ENCODE measurements at regions not wholly inside any gene's neighbourhood (a gene's known extent, or its start where the extent isn't known, plus 50 kb on each side); places are given as distances from the start of the nearest gene placed in this dataset.
"Not testable (repeated sequence)": the region's sequence is repeated elsewhere in the genome, so short reads cannot be mapped to it uniquely, and the experiment has no call there.

DNA sequence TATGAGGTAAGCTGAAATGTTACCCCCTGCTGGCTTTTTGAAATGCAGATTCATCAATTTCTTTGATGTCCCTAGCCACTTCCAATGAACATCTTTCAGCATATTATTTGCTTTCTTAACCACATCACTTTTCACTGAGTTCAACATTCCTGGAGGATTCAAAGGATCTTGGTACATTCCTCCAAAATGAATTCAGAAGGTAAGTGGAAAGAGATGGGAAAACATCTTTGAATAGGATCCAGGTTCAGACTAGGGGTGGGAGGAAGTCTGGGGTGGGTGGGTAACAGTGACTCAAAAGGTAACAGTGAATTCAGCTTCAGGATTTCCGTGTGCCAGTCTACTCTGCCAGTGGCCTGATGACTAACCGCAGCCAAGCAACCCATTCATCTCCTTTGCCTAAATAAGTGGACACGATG is 180.7 kb downstream of the ZC3H11B start:
- FAIRE-seq: no peak

DNA sequence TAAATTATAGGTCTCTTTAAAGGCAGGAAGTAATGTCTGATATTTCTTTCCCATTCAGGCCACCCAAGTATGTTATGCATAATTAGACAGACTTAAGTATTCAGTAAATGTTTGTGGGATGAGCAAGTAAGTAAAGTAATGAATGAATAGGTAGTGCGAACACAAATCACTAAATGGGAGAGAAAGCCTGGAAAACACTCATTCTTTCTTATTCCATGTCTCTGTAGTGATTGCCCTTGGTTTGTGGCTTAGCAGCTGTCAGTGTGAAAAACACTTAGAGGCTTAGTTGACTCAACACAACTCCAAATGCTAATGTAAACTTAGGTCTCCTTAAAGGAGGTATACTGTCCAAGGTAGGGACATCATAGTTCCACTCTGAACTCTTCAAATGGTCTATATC is 182.5 kb downstream of the ZC3H11B start:
- no peak for FAIRE-seq

DNA sequence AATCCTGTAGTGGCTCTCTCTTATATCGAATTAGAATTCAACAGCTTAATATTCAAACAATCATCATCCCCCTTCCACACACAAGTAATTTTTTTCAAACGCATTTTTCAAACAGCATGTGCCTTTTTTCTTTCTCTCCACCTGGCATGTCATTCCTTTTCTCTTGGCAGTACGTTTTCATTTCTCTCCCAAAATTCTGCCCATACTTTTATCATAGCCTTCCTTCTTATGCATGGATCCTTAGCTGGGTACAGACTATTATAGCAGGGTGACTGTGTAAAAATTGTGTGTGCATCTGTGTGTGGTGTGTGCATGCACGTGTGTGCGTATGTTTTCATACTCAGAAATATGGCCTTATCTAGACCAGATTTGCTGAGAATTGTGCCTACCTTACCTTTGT is 184.3 kb downstream of the ZC3H11B start:
- FAIRE-seq: no peak

DNA sequence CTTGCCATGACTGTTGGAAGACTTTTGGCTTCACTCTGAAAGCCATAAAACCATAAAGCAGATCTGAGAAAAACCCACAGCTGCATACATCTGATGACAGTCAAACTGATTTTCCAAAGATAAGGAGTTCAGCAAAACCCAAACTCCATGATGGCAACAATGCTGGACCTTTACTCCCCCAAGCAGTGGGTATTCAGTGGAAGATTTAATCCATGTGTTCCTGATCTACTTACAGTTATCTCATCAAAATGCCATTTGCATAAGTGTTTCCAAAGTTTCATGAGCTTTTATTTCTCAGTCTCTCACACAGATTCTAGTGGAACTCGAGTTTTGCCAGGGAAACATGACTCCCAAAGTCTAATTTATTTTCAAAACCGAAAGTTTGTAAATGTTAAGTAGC is 184.9 kb downstream of the ZC3H11B start:
- FAIRE-seq: no peak

DNA sequence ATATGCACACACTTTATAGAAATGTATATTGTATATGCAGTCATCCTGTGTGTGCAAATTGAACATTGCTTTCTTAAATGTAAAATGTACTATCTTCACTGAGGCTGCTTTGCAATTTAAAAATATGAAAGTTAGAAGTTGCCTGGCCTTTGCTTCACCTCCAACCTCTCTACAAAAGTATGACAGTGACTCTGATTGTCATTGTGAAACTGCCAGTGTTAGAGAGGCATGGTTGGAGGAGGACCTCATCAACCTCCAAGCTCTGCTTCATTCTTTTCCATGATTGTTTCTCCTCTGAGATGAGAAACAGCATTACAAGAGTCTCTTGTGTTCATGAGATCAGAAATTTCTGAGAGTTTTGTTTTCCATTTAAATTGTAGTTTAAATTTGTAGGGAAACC is 185.5 kb downstream of the ZC3H11B start:
- FAIRE-seq: no peak

DNA sequence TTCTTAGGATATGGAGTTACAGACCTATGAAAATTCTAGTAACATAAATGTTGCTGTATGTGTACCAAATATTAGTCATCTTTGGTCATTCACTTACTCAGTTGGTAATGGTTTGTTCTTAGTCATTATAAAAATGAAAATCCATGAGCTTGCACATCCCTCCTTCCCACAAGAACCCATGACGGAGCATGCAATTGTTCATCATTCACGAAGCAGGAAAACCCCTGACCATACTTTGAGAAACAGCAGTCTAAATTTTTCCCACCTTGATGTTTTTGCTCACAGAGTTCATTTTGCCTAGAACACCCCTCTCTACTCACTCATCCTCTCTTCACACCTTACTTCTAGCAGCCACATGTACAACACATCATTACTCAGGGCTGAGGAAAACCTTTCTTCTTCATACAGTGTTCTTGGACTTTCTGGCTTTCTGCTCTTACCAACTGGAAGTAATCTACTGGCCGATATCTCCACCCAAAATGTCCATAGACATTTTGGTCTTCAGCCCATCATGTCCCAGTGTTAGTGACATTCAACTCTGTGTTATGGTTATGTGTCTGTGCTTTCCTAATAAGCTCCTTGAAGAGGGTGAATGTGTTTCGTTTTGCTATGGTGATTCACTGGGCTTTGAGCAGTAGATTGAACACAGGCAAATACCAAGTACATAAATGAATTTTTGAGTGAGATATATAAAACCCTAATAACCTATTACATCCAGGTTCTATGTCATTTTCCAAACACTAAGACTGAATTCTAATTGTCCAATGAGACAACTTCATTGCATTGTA is 189.9 kb downstream of the ZC3H11B start:
- no peak for FAIRE-seq

DNA sequence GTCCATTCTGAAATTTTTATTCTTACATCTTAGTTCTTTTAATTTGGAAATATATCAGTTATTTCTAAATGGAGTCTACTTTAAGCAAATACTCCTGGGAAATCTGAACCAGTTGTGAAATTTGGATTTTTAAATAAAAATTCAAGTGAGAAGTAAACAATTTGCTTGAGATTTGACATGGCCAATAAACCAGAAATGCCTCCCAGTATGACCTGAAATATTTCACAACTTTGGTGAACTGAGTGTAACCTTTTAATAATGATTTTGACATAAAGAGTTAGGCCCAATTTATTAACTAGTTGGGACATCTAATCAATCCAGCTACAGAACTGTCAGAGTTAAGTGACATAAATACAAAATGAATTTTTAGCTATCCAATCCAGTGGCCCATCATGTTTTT is 192.0 kb downstream of the ZC3H11B start:
- FAIRE-seq: no peak

DNA sequence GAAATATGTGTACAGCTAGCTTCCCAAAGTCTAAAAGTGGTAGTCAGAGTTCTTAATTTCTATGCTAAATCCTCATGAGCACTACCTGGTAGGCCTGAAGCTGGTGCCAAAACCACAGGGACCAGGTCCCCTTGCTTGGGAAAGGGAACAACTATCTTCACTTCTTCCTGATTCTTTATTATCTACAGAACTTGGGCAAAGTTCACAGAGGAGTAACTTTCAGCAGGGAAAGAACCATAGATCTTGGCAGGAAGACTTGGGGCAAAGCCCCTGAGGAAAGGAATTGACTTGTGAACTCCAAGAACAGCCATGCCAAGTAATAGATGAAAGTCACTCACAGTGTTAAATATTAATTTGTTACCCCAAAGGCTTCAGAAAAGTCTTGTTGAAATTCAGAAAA is 193.0 kb downstream of the ZC3H11B start:
- FAIRE-seq: no peak

DNA sequence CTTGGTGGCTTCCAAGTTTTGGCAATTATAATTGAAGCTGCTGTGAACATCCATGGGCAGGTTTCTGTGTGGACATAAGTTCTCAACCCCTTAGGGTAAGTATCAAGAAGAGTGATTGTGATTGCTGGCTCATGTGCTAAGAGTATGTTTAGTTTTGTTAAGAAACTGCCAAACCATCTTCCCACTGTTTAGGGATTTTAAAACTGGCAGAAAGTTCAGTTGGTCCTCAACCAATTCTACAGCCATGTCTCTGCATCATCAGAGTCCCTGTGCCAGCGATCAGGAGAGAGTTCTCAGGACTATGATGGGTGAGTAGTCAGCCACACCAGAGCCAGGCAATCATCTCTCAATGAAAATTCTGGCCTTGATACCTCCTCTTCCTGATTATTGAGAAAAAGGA is 193.8 kb downstream of the ZC3H11B start:
- FAIRE-seq: no peak

DNA sequence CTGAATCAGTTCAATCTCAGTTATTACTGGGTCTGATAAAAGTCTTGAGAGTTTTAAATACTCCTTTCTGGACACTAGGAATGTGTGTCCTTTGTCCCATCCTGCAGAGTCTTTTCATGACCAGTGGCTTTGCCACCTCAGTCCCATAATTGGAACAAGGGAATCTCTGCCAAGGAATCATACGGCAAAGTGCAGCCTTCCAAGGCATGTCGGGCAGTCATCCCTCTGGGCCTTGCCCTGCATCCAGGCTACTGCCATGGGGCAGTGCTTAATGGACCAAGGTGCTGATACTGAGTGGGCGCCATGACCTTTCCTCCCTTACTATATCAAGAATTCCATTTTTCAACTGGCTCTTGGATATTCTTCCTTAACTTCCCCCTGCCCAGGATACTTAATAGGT is 195.3 kb downstream of the ZC3H11B start:
- FAIRE-seq: no peak

DNA sequence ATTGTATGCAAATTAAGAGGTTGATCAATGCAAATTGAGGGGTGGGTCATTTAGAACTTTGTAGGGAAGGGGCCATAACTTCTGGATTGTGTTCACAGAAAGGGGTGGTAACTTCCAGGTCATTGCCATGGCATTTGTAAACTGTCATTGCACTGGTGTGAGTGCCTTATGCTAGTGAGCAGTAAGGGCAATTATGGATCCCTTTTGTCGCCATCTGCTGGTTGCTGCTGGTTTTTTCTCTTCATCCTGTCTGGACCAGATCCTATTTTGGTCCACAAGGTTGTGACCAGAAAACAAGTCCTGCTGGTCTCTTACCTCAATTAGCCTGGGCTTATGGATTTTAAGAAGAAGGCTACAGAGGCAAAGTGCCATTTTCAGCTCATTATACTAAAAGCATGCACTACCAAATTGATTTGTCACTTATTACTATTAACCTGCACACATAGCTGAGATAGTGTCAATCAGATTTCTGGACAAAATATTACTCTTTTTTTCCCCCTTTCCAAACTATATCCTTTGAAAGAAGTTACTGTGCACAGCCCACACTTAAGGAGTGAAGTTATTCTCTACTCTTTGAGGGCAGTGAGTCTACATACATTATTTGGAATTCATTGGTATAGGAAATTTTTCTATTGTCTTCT is 196.2 kb downstream of the ZC3H11B start:
- peak; percentile 75 for FAIRE-seq

DNA sequence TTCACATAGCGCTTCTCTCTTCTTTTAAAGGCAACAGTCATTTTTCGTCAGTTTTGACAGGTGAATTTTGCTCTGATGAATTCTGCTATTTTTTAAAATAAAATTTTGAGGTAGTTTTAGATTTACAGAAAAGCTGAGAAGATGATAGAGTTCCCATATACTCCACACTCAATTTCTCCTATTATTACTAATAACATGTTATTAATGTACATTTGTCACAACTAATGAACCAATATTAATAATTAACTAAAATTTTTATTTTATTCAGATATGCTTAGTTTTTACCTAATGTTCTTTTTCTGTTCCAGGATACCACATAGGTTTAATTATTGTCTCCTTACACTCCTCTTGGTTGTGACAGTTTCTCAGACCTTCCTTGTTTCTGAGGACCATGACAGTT is 197.0 kb downstream of the ZC3H11B start:
- FAIRE-seq: no peak

DNA sequence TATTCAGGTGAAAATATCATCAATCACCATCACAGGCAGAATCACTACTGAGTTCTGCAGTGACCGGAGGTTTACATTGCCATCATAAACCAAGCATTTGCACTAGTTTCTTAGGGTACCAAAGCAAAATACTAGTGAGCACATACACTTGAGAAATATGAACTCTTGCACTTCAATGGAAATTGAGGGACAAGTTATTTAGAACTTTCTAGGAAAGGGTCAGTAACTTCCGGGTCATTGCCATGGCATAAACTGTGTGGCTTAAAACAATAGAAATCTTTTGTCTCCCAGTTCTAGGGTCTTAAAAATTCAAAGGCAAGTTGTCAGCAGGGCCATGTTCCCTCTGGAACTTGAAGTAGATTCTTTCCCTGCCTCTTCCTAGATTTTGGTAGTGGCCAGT is 197.5 kb downstream of the ZC3H11B start:
- FAIRE-seq: no peak

DNA sequence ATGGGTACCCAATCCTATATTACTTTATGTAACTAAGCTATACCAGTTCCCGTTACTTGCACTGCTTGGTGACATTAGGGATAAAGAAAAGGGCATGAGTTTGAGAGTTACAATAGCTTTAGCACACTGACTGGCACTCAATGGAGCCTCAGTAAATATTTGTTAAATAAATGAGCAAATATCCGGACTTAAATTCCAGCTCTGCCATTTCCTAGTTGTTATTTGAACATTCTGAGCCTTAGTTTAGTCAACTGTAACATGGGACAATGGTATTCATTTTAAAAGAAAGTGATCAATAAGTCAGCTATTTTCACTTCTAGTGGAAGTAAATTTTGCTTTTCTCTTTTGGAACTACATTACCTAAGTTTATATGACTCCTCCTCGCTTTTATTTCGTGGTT is 198.7 kb downstream of the ZC3H11B start:
- no peak for FAIRE-seq

DNA sequence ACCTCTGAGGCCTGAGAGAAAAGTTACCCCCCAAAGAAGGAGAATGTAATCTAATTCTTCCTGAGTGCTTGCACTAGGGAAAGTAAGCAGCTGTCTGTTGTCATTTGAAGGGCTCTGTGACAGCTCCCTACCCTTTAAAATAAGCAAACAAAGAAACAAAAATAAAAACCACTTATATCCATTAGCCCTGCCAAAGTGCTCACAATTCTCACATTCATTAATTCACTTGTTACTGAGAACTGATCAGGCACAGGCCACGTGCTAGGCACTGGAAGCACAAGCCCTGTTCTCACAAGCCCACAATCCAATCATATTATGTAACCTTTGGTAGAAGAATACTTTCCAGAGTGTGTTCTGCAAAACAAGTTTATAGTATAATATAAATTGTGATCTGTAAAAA is 199.4 kb downstream of the ZC3H11B start:
- no peak for FAIRE-seq

DNA sequence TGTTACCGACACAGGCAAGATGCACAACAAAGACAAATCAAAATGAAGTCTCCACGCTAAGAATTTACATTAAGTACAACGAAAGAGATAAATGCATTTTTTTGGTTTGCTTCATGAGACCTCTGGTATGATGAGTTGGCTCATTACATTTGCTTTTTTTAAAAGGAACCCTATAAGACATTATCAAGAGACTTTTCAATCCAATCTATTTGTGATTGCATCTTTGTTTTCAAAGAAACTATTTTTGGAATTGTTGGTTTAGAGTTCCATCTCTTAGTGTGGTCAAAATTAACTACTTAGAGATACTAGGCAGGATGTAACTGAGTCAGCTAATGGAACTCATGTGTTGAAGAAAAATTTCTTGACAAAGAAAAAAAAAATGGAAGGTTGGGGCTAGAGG is 200.1 kb downstream of the ZC3H11B start:
- no peak for FAIRE-seq

DNA sequence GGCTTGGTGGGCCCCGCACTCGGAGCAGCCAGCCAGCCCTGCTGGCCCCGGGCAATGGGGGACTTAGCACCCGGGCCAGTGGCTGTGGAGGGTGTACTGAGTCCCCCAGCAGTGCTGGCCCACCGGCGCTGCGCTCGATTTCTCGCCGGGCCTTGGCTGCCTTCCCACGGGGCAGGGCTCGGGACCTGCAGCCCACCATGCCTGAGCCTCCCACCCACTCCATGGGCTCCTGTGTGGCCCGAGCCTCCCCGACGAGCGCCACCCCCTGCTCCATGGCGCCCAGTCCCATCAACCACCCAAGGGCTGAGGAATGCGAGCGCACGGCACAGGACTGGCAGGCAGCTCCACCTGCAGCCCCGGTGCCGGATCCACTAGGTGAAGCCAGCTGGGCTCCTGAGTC is 202.2 kb downstream of the ZC3H11B start:
- not testable (repeated sequence) for FAIRE-seq

DNA sequence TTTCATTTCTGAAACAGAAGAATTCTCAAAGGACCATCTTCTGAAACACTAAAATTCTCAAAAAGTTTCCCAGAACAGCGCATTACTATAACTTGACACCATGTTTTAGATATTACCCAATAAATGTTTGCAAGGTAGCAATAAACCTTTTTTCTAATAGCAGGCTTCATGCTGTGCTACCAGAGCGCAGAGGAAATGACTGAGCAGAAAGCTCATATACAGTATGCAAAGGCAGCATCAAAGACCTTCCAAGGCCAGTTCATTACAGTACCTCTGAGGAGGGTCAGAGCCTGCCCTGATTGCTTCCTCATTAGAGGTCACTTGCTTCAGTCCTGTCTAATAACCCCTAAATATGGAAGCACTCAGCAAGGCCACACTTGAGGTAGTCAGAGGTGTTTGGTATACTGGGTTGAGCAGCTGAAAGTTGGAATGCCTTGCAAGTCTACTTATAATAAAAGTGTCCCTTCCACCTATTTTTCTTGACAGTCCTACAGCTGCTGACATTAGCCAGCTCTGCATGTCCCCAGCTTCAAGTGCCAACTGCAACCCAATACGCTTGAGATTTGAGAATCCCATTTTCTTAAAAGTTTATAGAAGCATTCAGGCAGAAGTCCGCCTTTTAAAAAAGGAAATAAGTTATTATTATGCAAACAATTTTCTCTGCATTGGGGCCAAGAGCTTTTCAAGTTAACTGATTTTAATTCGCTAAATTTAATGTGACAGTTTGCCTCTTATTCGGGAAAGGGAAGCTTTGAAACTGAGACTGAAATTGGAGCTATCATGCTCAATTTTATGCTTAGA is 207.2 kb downstream of the ZC3H11B start:
- FAIRE-seq: no peak

DNA sequence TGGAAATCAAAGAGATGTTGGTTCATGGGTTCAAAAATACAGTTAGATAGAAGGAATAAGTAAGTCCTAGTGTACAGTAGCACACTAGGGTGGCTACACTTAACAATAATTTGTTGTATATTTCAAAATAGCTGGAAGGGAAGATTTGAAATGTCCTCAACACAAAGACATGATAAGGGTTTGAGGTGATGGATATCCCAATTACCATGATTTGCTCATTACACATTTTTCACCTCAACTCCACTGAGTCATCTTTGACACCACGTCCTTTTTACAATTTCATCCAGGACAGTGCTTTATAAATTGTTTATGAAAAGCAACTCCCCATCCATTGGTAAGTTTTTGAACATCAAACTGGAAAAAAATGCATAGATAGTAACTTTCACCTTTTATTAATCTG is 208.3 kb downstream of the ZC3H11B start:
- no peak for FAIRE-seq

DNA sequence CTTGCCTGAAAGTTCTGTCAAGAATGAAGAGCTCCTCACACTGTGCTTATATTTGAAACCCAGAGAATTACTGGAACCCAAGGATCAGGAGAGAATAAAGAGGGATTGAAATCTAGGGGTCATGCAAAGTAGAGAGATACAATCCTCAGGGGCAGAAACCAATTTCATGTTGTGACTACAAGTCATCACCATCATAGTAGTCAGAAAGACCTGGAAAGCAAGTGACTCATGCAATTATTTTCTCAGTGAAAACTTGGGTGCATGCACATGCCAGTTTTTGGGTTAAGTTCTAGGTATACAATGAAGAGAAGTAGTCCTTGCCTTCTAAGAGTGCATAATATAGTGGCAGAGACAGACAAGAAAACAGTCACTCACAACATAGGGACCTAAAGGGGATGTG is 210.0 kb downstream of the ZC3H11B start:
- no peak for FAIRE-seq

DNA sequence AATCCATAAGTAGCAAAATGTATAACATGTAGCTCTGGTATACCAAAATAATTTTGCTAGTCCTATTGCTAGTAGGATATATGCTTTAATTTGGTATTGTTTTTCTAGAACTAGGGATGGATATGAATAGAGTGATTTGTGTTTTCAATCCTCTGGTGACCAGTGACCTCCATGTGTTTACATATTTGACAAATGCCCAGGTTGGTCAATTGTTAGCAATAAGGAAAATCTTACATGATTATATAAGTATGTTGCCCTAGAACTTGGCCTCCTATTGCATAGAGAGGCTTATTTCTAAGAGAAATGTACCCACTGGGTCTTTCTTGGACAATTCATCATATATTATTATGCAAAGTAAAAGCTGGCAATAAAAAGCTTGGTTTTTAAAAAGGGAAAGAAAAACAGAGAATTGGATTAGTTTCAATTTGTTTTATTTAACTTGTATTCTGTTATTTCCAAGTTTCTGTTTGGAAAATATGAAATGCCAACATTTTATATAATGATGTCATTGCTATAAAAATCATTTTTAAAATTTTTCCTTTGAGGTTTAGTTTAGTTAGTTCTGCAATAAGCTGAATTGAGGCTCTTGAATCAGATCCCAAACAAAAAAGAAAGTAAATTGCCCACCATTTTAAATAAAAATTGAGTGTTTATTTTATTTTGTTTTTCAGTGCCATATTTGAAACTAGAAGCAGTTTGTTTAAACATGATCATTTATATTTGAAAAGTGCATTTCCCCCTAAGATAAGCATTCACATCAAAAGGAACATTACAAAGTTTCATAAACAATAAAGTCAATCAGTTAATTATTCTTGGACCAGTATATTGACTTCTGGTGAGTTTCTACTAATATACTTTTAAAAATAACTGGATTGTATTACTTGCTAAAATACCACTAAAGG is 210.9 kb downstream of the ZC3H11B start:
- FAIRE-seq: peak; percentile 72

DNA sequence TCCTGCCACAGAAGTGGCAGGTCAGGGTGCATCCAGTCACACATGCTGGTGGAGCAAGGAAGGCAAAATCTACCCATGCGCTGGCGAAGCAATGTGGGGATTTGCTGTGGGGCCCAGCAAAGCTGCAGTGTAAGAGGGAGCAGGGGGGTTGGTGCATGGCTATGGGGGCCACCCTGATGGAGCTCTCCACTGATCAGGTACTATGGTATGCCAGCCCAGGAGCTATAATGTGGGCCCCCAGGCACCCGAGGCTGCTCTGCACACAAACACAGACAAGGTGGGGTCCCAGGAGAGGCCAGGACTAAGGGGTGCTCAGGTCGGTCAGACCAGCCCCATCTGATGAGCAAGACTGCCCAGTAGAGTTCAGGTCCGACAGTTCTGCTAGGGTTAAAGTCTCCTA is 213.5 kb downstream of the ZC3H11B start:
- FAIRE-seq: no peak

DNA sequence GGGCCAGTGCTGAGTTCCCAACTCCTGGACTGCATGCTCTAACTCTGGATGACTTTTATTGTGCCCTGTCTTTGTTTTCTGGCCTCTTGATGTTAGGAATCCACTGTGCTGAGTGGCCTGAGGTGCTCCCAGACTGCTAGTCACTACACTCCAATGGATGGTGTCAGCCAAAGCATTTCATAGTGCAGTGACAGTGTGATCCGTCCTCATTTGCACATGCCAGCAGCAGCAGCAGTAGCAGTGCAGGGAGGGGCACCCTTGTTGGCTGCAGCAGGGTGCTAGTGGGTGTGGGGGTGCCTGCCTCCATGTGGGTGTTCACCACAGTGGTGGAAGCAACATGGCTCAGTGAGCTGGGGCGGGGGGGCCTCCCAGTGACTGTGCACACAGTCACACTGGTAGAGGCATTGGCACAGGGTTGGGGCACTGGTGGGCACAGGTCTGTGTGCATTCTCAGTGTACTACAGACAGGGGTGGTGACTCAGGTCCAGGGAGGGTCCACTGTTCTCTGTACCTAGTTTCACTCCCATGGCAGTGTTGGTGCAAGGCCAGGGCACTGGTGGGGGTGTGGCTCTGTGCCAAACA is 214.0 kb downstream of the ZC3H11B start:
- no peak for FAIRE-seq
